ENCODE measurements at regions not wholly inside any gene's neighbourhood (a gene's known extent, or its start where the extent isn't known, plus 50 kb on each side); places are given as distances from the start of the nearest gene placed in this dataset.
"Not testable (repeated sequence)": the region's sequence is repeated elsewhere in the genome, so short reads cannot be mapped to it uniquely, and the experiment has no call there.

- no peaks in the 10 kb centered on the region for H3K4me1 ChIP-seq (ENCODE audit: control insufficient read depth in 1 of 2, insufficient read depth in 2 of 2, low read length in 2 of 2)
- RAD21 ChIA-PET (ENCODE audit: low non-redundant PET in 1 of 2, low total read pairs in 2 of 2, uncharacterized antibody in 2 of 2, unreplicated experiment in 2 of 2): no interaction called here
- H3K4me3 ChIP-seq (replicated peaks in 1 of 2; ENCODE audit: low read depth in 1 of 2, low read length in 2 of 2): no peak overlapping the region
- CTCF ChIA-PET: no interaction called here
- H3K79me2 ChIP-seq (ENCODE audit: insufficient read depth, low read length): no peaks in the 10 kb centered on the region
- intact Hi-C loops (cut with micrococcal nuclease): no loop called here
- no peak for ATAC-seq
- H3K27ac ChIP-seq (ENCODE audit: low read depth, low read length): no peak overlapping the region
- BruUV-seq (replicated peaks): no TSS peak
- no peaks in the 10 kb centered on the region for H4K20me1 ChIP-seq (ENCODE audit: insufficient read depth)
- H3K4me2 ChIP-seq (ENCODE audit: low read length): no peak overlapping the region
- H2AFZ ChIP-seq (ENCODE audit: low read depth, low read length, poor library complexity, severe bottlenecking): no peak overlapping the region
- no peak overlapping the region for H3K9ac ChIP-seq (ENCODE audit: low read length)
- DNase-seq (ENCODE audit: low read depth, low spot score): no peak
- POLR2A ChIA-PET: no interaction called here
- no peaks in the 10 kb centered on the region for H3K36me3 ChIP-seq (ENCODE audit: control insufficient read depth in 1 of 2, insufficient read depth in 2 of 2, low read length in 2 of 2)
- peaks cover 0 to 5% of the 10 kb centered on the region in 2 experiments; a peak in 2 of 4 replicates for H3K9me3 ChIP-seq (ENCODE audit: control insufficient read depth in 1 of 2, insufficient read depth in 1 of 2, low read depth in 1 of 2, low read length in 2 of 2)
- no peaks in the 10 kb centered on the region for H3K27me3 ChIP-seq (ENCODE audit: insufficient read depth, low read length)
- TF ChIP-seq ATF3 (IDR thresholded peaks at IDR 0.05) (no peak), ZNF274 (IDR thresholded peaks at IDR 0.05; ENCODE audit: low read depth, low read length) (no peak), EZH2 (IDR thresholded peaks at IDR 0.05) (no peak), ZBTB33 (IDR thresholded peaks at IDR 0.05; ENCODE audit: extremely low read depth, insufficient replicate concordance, low read length) (no peak), EZH2phosphoT487 (IDR thresholded peaks at IDR 0.05; ENCODE audit: borderline replicate concordance) (no peak), CEBPB (IDR thresholded peaks at IDR 0.05; ENCODE audit: low read depth) (no peak), EGR1 (IDR thresholded peaks at IDR 0.05; ENCODE audit: low read depth) (no peak), POLR2AphosphoS5 (IDR thresholded peaks at IDR 0.05; ENCODE audit: low read depth, low read length) (no peak), CBX3 (IDR thresholded peaks at IDR 0.05; ENCODE audit: low read depth) (no peak), TCF7L2 (IDR thresholded peaks at IDR 0.05; ENCODE audit: borderline replicate concordance, extremely low read depth, insufficient read depth, insufficient read length) (no peak), POLR2A (IDR thresholded peaks at IDR 0.05; ENCODE audit: borderline replicate concordance, extremely low read depth, insufficient read depth, insufficient read length) (no peak), SP1 (IDR thresholded peaks at IDR 0.05; ENCODE audit: low read depth) (no peak)
- no peaks in the 10 kb centered on the region for H3K9me2 ChIP-seq (ENCODE audit: insufficient read depth)
Observed at GRCh38 chr17:27370776-27371175, 76.9 kb downstream of the WSB1 start.

- ATAC-seq; H3K9me2 ChIP-seq (ENCODE audit: insufficient read depth); H3K36me3 ChIP-seq (ENCODE audit: control insufficient read depth in 1 of 2, insufficient read depth in 2 of 2, low read length in 2 of 2); H3K4me3 ChIP-seq (replicated peaks in 1 of 2; ENCODE audit: low read depth in 1 of 2, low read length in 2 of 2); H4K20me1 ChIP-seq (ENCODE audit: insufficient read depth); H3K9ac ChIP-seq (ENCODE audit: low read length); H3K27me3 ChIP-seq (ENCODE audit: insufficient read depth, low read length); H3K79me2 ChIP-seq (ENCODE audit: insufficient read depth, low read length); H3K4me2 ChIP-seq (ENCODE audit: low read length); BruUV-seq (replicated peaks); RAD21 ChIA-PET (ENCODE audit: low non-redundant PET in 1 of 2, low total read pairs in 2 of 2, uncharacterized antibody in 2 of 2, unreplicated experiment in 2 of 2); H3K27ac ChIP-seq (ENCODE audit: low read depth, low read length); CTCF ChIA-PET; H2AFZ ChIP-seq (ENCODE audit: low read depth, low read length, poor library complexity, severe bottlenecking); H3K9me3 ChIP-seq (ENCODE audit: control insufficient read depth in 1 of 2, insufficient read depth in 1 of 2, low read depth in 1 of 2, low read length in 2 of 2); POLR2A ChIA-PET; intact Hi-C loops (cut with micrococcal nuclease); DNase-seq (ENCODE audit: low read depth, low spot score): not testable (repeated sequence)
- H3K4me1 ChIP-seq (ENCODE audit: control insufficient read depth in 1 of 2, insufficient read depth in 2 of 2, low read length in 2 of 2): peaks cover 2 to 11% of the 10 kb centered on the region in 2 experiments; a peak in 2 of 4 replicates
Observed at GRCh38 chr17:27373695-27374094, 79.8 kb downstream of the WSB1 start.

Measured in HCT116 (cell line).